Retinal pigment epithelial cell (primary cell): ENCODE measurements at regions not wholly inside any gene's neighbourhood (a gene's known extent, or its start where the extent isn't known, plus 50 kb on each side); places are given as distances from the start of the nearest gene placed in this dataset.

Experiments
- DNase-seq: peaks from one replicate; pipeline ENCODE4 v3.0.0-alpha.2; 2010; ENCODE audit warnings: low read depth
- H3K4me3 ChIP-seq: 2 replicates; pipeline ENCODE4 v1.5.1; 2011; ENCODE audit warnings: mild to moderate bottlenecking, low read length, control low read depth, moderate library complexity
- CTCF ChIP-seq: conservative IDR thresholded peaks from 2 replicates; pipeline ENCODE4 v1.5.1; 2011; ENCODE audit warnings: low read depth, low read length, control low read depth, inconsistent platforms

- no peak for TF ChIP-seq CTCF
- H3K4me3 ChIP-seq: no peak overlapping the region
- DNase-seq: no peak
Observed at GRCh38 chr3:124632566-124633140, 97.6 kb upstream of the UMPS start.

- no peak for TF ChIP-seq CTCF
- H3K4me3 ChIP-seq: no peak overlapping the region
- no peak for DNase-seq
Observed at GRCh38 chr3:124633524-124633923, 96.7 kb upstream of the UMPS start.

- no peak for TF ChIP-seq CTCF
- H3K4me3 ChIP-seq: no peak overlapping the region
- no peak for DNase-seq
Observed at GRCh38 chr3:124634210-124635168, 95.8 kb upstream of the UMPS start.

GRCh38 chr3:124635169-124635539, 95.1 kb upstream of the UMPS start:
- no peak for DNase-seq
- TF ChIP-seq CTCF: no peak
- H3K4me3 ChIP-seq: no peak overlapping the region

GRCh38 chr3:124636101-124636862, 94.0 kb upstream of the UMPS start:
- no peak for TF ChIP-seq CTCF
- H3K4me3 ChIP-seq: no peak overlapping the region
- no peak for DNase-seq

- DNase-seq: no peak
- no peak for TF ChIP-seq CTCF
- H3K4me3 ChIP-seq: no peak overlapping the region
Observed at GRCh38 chr3:124636863-124637296, 93.4 kb upstream of the UMPS start.
